Mammary epithelial cell (primary cell): ENCODE measurements at regions not wholly inside any gene's neighbourhood (a gene's known extent, or its start where the extent isn't known, plus 50 kb on each side); places are given as distances from the start of the nearest gene placed in this dataset.

Experiments used
- EZH2 ChIP-seq: IDR thresholded peaks from 2 replicates; pipeline ENCODE4 v1.6.1; 2012; ENCODE audit warnings: low read length, inconsistent platforms, borderline replicate concordance
- TF ChIP-seq, protein P1 (sequence below), 2 donors: IDR thresholded peaks in 1 of 2; conservative IDR thresholded peaks in 1 of 2; 2 replicates each; pipeline ENCODE4 v1.5.1; 2011 to 2012; ENCODE audit warnings: inconsistent platforms in 2 of 2, low read length in 2 of 2, mild to moderate bottlenecking in 2 of 2, control low read depth in 1 of 2, low read depth in 1 of 2; ENCODE audit not compliant: insufficient read depth in 1 of 2; ENCODE audit errors: extremely low read depth in 1 of 2

DNA sequence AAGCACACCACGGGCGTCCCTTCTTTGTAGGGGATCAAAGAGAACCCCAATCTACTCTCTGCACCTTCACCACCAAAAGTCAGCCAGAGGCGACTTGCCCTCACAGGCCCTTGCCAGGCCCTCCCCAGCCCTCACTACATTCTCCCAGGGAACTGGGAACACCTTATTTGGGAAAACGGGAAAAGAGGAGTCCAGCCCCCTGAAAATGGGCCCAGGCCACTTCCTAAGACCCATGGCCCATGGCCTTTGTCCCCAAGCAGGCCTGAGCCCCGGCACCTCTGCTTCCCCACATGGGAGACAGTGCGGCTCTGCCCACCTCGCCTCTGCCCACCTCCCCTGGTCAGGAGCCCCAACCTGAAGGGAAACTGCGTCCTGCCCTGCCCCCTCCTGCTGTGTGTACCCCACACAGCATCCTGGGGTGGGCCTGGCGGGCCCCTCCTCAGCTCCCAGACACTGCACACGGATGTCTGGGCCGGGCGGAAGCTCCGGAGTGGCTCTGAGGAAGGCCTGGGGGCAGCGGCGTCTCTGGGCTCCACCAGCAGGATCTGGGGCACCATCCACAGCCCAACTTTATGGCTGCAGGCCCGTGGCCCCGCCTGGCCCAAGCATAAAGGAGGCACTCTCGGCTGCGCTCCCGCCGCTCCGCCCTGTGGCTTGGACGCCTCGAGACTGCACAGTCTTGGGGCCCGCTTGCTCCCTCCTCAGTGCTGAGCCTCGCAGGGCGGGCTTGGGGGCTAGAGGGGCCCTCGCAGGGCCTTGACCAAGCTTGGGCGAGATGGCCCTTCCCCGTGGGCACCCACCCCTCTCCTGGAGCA lies 70.3 kb upstream of the GPC1 start:
- TF ChIP-seq, protein P1, sequence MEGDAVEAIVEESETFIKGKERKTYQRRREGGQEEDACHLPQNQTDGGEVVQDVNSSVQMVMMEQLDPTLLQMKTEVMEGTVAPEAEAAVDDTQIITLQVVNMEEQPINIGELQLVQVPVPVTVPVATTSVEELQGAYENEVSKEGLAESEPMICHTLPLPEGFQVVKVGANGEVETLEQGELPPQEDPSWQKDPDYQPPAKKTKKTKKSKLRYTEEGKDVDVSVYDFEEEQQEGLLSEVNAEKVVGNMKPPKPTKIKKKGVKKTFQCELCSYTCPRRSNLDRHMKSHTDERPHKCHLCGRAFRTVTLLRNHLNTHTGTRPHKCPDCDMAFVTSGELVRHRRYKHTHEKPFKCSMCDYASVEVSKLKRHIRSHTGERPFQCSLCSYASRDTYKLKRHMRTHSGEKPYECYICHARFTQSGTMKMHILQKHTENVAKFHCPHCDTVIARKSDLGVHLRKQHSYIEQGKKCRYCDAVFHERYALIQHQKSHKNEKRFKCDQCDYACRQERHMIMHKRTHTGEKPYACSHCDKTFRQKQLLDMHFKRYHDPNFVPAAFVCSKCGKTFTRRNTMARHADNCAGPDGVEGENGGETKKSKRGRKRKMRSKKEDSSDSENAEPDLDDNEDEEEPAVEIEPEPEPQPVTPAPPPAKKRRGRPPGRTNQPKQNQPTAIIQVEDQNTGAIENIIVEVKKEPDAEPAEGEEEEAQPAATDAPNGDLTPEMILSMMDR (conservative IDR thresholded peaks at IDR 0.05 in 1 of 2, IDR thresholded peaks at IDR 0.05 in 1 of 2; ENCODE audit: extremely low read depth in 1 of 2, insufficient read depth in 1 of 2, low read depth in 1 of 2, low read length in 2 of 2), result no peak
- no peak for TF ChIP-seq EZH2
